HepG2 (cell line): ENCODE measurements at regions not wholly inside any gene's neighbourhood (a gene's known extent, or its start where the extent isn't known, plus 50 kb on each side); places are given as distances from the start of the nearest gene placed in this dataset.

ENCODE experiments used
- ATAC-seq: fragments of 200-7000 bp; cut with Tn5 transposase; 3 replicates; pipeline ENCODE4 v1.9.1; 2020; ENCODE audit warnings: mild to moderate bottlenecking, moderate library complexity
- BruUV-seq: library from RNA; stranded (reverse); fragments of 400-500 nt; replicated peaks from 2 replicates; lab custom pipeline; 2021; lab: Mats Ljungman, UMichigan
- CTCF ChIA-PET: fragments of 300-600 bp; formaldehyde crosslinking; extraction: SDS; loops from one replicate; lab custom pipeline; 2021; ENCODE audit warnings: low total read pairs, inconsistent platforms, low intra/inter-chr PET ratio; lab: Yijun Ruan, JAX
- POLR2A ChIA-PET: fragments of 350-600 bp; sonication (Branson Sonifier 250); formaldehyde crosslinking; loops from one replicate; lab custom pipeline; 2020; ENCODE audit warnings: antibody characterized with exemption, inconsistent platforms; lab: Yijun Ruan, JAX
- DNase-seq: peaks from one replicate; pipeline ENCODE4 v3.0.0-alpha.2; 2015; ENCODE audit warnings: low spot score
- FAIRE-seq: peaks from 3 replicates; lab custom pipeline; 2011; peaks lifted over from hg19 to GRCh38; lab: Jason Lieb, UNC
- H2AFZ ChIP-seq: one replicate; pipeline ENCODE4 v1.6.1; 2011; ENCODE audit warnings: low read length, inconsistent platforms
- H3K27ac ChIP-seq: fragments of 300-600 bp; 3 replicates; pipeline ENCODE4 v1.8.0; 2011; ENCODE audit warnings: mixed run types, mild to moderate bottlenecking, mixed read lengths, low read length, inconsistent platforms; ENCODE audit not compliant: insufficient read depth; ENCODE audit errors: extremely low read length
- H3K27me3 ChIP-seq, 2 experiments: fragments of 200-600 bp in 1 of 2; 2 replicates in 1 of 2; 3 replicates in 1 of 2; pipeline versions ENCODE4 v1.6.0 to v1.8.0; 2011; ENCODE audit warnings: low read length in 2 of 2, mild to moderate bottlenecking in 2 of 2, moderate library complexity in 2 of 2, inconsistent platforms in 1 of 2; ENCODE audit not compliant: insufficient read depth in 2 of 2, control insufficient read depth in 1 of 2
- H3K36me3 ChIP-seq, 2 experiments: fragments of 200-600 bp in 1 of 2; replicated peaks in 1 of 2; 2 replicates in 1 of 2; 3 replicates in 1 of 2; pipeline versions ENCODE4 v1.5.1 to v1.8.0; 2011; ENCODE audit warnings: low read length in 2 of 2, inconsistent platforms in 1 of 2; ENCODE audit not compliant: insufficient read depth in 2 of 2, control insufficient read depth in 1 of 2
- H3K4me1 ChIP-seq: 2 replicates; pipeline ENCODE4 v1.5.1; 2012; ENCODE audit warnings: low read length, inconsistent platforms; ENCODE audit not compliant: insufficient read depth
- H3K4me2 ChIP-seq: 2 replicates; pipeline ENCODE4 v1.6.0; 2011; ENCODE audit warnings: low read depth, low read length, inconsistent platforms
- H3K4me3 ChIP-seq, 3 experiments: fragments of 200-600 bp in 1 of 3; sonication (generic), shearing (Covaris generic) in 1 of 3; replicated peaks in 1 of 3; 2 replicates each; pipeline ENCODE4 v1.5.1; 2011 to 2016; ENCODE audit warnings: low read length in 3 of 3, inconsistent platforms in 2 of 3, low read depth in 2 of 3, mild to moderate bottlenecking in 2 of 3, control low read depth in 1 of 3, mixed read lengths in 1 of 3; ENCODE audit not compliant: insufficient read depth in 1 of 3
- H3K79me2 ChIP-seq: one replicate; pipeline ENCODE4 v1.6.1; 2011; ENCODE audit warnings: low read length, inconsistent platforms; ENCODE audit not compliant: insufficient read depth
- H3K9ac ChIP-seq: 2 replicates; pipeline ENCODE4 v1.6.0; 2011; ENCODE audit warnings: mild to moderate bottlenecking, low read depth, low read length, inconsistent platforms; ENCODE audit not compliant: insufficient read depth
- H3K9me3 ChIP-seq: 2 replicates; pipeline ENCODE4 v1.5.1; 2012; ENCODE audit warnings: mild to moderate bottlenecking, low read length
- H4K20me1 ChIP-seq: 2 replicates; pipeline ENCODE4 v1.6.0; 2011; ENCODE audit warnings: inconsistent platforms, mild to moderate bottlenecking, low read length, moderate library complexity; ENCODE audit not compliant: insufficient read depth
- AKAP8 ChIP-seq: sonication (generic); formaldehyde crosslinking; IDR thresholded peaks from 2 replicates; pipeline ENCODE4 v1.5.1; 2020; ENCODE audit warnings: mild to moderate bottlenecking, missing genetic modification reagents
- ESRRA ChIP-seq: sonication (generic); formaldehyde crosslinking; IDR thresholded peaks from 2 replicates; pipeline ENCODE4 v1.5.1; 2020; ENCODE audit warnings: mild to moderate bottlenecking, low read depth, missing genetic modification reagents
- FIP1L1 ChIP-seq: fragments of 200-400 bp; formaldehyde crosslinking; IDR thresholded peaks from 2 replicates; pipeline ENCODE4 v1.6.1; 2018; ENCODE audit warnings: low read depth, mild to moderate bottlenecking, low read length, moderate library complexity, borderline replicate concordance; ENCODE audit not compliant: insufficient read depth
- HOXA9 ChIP-seq: sonication (generic); formaldehyde crosslinking; IDR thresholded peaks from 2 replicates; pipeline ENCODE4 v1.8.1; 2022; ENCODE audit warnings: missing genetic modification reagents, mild to moderate bottlenecking, moderate library complexity, borderline replicate concordance
- KMT2A ChIP-seq: sonication (generic); formaldehyde crosslinking; IDR thresholded peaks from 2 replicates; pipeline ENCODE4 v1.4.0; 2020; ENCODE audit warnings: missing genetic modification reagents
- MAFG ChIP-seq: sonication (generic); formaldehyde crosslinking; IDR thresholded peaks from 2 replicates; pipeline ENCODE4 v1.5.1; 2020; ENCODE audit warnings: mild to moderate bottlenecking, missing genetic modification reagents
- MBD4 ChIP-seq: IDR thresholded peaks from 2 replicates; pipeline ENCODE4 v1.6.1; 2012; ENCODE audit warnings: low read length, inconsistent platforms, borderline replicate concordance
- PHF8 ChIP-seq: sonication (generic); formaldehyde crosslinking; IDR thresholded peaks from 2 replicates; pipeline ENCODE4 v1.5.0; 2020; ENCODE audit warnings: missing genetic modification reagents
- SAFB2 ChIP-seq: sonication (generic); formaldehyde crosslinking; IDR thresholded peaks from 2 replicates; pipeline ENCODE4 v1.5.1; 2020; ENCODE audit warnings: missing genetic modification reagents, low read depth, mild to moderate bottlenecking, borderline replicate concordance
- SKIL ChIP-seq: sonication (generic); formaldehyde crosslinking; IDR thresholded peaks from 2 replicates; pipeline ENCODE4 v1.8.0; 2022; ENCODE audit warnings: missing genetic modification reagents, mild to moderate bottlenecking, moderate library complexity, borderline replicate concordance
- ZFP90 ChIP-seq: sonication (generic); formaldehyde crosslinking; IDR thresholded peaks from 2 replicates; pipeline ENCODE4 v1.8.0; 2022; ENCODE audit warnings: missing genetic modification reagents, mild to moderate bottlenecking, inconsistent platforms, borderline replicate concordance
- ZNF337 ChIP-seq: sonication (generic); formaldehyde crosslinking; IDR thresholded peaks from 2 replicates; pipeline ENCODE4 v1.5.1; 2020; ENCODE audit warnings: missing genetic modification reagents, low read depth, mild to moderate bottlenecking, borderline replicate concordance
- ZNF761 ChIP-seq: sonication (generic); formaldehyde crosslinking; conservative IDR thresholded peaks from 2 replicates; pipeline ENCODE4 v1.4.0; 2020; ENCODE audit warnings: mild to moderate bottlenecking, missing genetic modification reagents
- ZSCAN20 ChIP-seq: sonication (generic); formaldehyde crosslinking; IDR thresholded peaks from 2 replicates; pipeline ENCODE4 v1.4.0; 2020; ENCODE audit warnings: missing genetic modification reagents, mild to moderate bottlenecking, borderline replicate concordance
- ZUFSP ChIP-seq: sonication (generic); formaldehyde crosslinking; IDR thresholded peaks from 2 replicates; pipeline ENCODE4 v1.9.0; 2021; ENCODE audit warnings: missing genetic modification reagents, mild to moderate bottlenecking, borderline replicate concordance
- WGBS: methylation state at CpG from one replicate; pipeline ENCODE4 v1.1.6; 2017; ENCODE audit warnings: low lambda C conversion rate; 5-methylcytosine and 5-hydroxymethylcytosine counted together
- in situ Hi-C: cut with HindIII; loops from 2 replicates; pipeline ENCODE4 v1.10.0; 2017; ENCODE audit warnings: low pct_unique_long_range_greater_than_20kb; ENCODE audit not compliant: extremely low pct_ligation_motif_present
- intact Hi-C: fragments of 100-400 bp; cut with micrococcal nuclease; formaldehyde crosslinking; loops from one replicate; pipeline ENCODE4 v1.10.0; 2022; ENCODE audit not compliant: unreplicated experiment

DNA sequence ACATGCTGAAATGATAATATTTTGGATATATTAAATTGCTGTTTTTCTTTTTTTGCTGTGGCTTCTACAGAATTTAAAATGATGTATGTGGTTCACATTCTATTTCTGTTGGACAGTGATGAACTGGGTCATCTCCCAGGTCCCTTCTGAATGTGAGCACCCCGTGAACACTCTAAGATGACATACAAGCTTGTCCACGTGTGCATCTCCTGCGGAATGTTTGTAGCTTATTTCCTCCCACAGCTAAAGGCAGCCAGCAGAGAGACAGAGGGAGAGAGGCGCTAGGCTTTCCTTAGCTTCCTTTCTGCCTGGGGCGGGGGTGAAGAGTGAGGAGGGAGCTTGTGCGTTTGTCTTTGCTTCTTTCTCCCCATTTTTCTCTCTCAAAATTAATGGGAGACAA, 219.1 kb downstream of the EMX2 start (continued):
- no peak for TF ChIP-seq FIP1L1

DNA sequence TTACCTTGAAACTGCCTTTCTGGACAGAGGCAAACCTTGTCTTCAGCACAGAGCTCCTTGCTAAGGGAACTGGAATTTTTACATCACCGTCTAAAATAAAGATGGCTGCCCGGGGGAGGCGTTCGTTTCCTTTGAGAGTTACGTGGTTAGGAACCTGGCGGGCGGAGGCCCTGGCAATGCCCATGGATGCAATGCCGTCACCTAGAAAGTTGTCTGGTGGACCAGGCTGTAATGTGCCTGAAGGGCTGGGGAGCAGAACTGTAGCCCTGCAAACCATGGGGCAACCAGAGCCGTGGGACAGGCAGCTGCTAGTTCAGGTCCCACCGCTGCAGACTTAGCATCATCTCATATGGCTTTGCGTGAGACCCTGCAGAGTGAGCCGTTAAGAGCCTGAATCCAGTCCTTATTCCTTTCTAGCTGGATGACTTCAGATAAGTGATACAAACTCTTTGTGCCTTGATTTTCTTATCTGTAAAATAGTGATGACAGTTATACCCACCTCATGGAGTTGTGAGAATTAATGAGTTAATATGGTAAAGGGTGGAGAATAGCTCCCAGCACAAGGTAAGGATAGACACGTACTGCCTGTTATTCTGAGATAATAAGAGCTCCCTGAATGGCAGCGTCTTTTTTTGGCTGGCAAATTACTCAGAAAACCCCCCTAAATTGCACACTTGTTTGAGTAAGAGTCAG, 219.7 kb downstream of the EMX2 start:
- Histone ChIP-seq H3K9ac (no peak overlapping the region), H3K4me3 (no peak overlapping the region), H2AFZ (no peak overlapping the region), H3K36me3 (no peaks in the 10 kb centered on the region), H3K9me3 (no peaks in the 10 kb centered on the region), H4K20me1 (no peaks in the 10 kb centered on the region), H3K4me1 (no peaks in the 10 kb centered on the region), H3K27me3 (peaks cover 0 to 10% of the 10 kb centered on the region in 2 experiments; a peak in 1 of 5 replicates), H3K79me2 (no peaks in the 10 kb centered on the region), H3K4me2 (no peak overlapping the region), H3K27ac (no peak overlapping the region)
- FAIRE-seq (no peak), ATAC-seq (no peak), DNase-seq (no peak)
- intact Hi-C loops (no loop called here), in situ Hi-C loops (no loop called here)
- ChIA-PET CTCF (no interaction called here), POLR2A (no interaction called here)
- 39% methylated on average over 14 of the region's 14 CpGs for WGBS
- no peak for TF ChIP-seq ZNF337 (CRISPR knock-in tag)
- no peak for TF ChIP-seq KMT2A (CRISPR knock-in tag)
- TF ChIP-seq ZSCAN20 (CRISPR knock-in tag), result no peak
- TF ChIP-seq SAFB2 (CRISPR knock-in tag), result no peak
- no peak for TF ChIP-seq PHF8
- TF ChIP-seq MAFG (CRISPR knock-in tag), result no peak
- TF ChIP-seq AKAP8, result no peak
- no peak for TF ChIP-seq MBD4
- TF ChIP-seq ZFP90 (CRISPR knock-in tag), result no peak
- TF ChIP-seq ZUFSP (CRISPR knock-in tag), result no peak
- no peak for TF ChIP-seq ZNF761 (CRISPR knock-in tag)
- no peak for TF ChIP-seq SKIL (CRISPR knock-in tag)
- TF ChIP-seq ESRRA (CRISPR knock-in tag), result no peak
- TF ChIP-seq HOXA9 (CRISPR knock-in tag), result no peak
- no TSS peak for BruUV-seq
